Keratinocyte (primary cell): ENCODE measurements at regions not wholly inside any gene's neighbourhood (a gene's known extent, or its start where the extent isn't known, plus 50 kb on each side); places are given as distances from the start of the nearest gene placed in this dataset.

Experiments
- DNase-seq: peaks from one replicate; pipeline ENCODE4 v3.0.0-alpha.2; 2011; ENCODE audit warnings: low read depth, missing footprints, low spot score
- FAIRE-seq: peaks from 2 replicates; lab custom pipeline; 2011; peaks lifted over from hg19 to GRCh38; lab: Jason Lieb, UNC
- H2AFZ ChIP-seq: 2 replicates; pipeline ENCODE4 v1.6.0; 2012; ENCODE audit warnings: low read length, control low read depth, inconsistent platforms; ENCODE audit not compliant: control insufficient read depth
- H3K27ac ChIP-seq: 2 replicates; pipeline ENCODE4 v1.5.1; 2011; ENCODE audit warnings: low read length; ENCODE audit not compliant: control insufficient read depth, insufficient read depth
- H3K27me3 ChIP-seq: 3 replicates; pipeline ENCODE4 v1.6.0; 2011; ENCODE audit warnings: low read length; ENCODE audit not compliant: control insufficient read depth, insufficient read depth; ENCODE audit errors: extremely low read depth
- H3K36me3 ChIP-seq, 2 experiments: 2 replicates in 1 of 2; 3 replicates in 1 of 2; pipeline ENCODE4 v1.5.1; 2011; ENCODE audit warnings: low read length in 2 of 2, mild to moderate bottlenecking in 1 of 2; ENCODE audit not compliant: control insufficient read depth in 2 of 2, insufficient read depth in 2 of 2; ENCODE audit errors: extremely low read depth in 1 of 2
- H3K4me1 ChIP-seq: 3 replicates; pipeline ENCODE4 v1.5.1; 2011; ENCODE audit warnings: low read length; ENCODE audit not compliant: control insufficient read depth, insufficient read depth; ENCODE audit errors: extremely low read depth
- H3K4me2 ChIP-seq: 3 replicates; pipeline ENCODE4 v1.6.0; 2011; ENCODE audit warnings: low read depth, low read length; ENCODE audit not compliant: control insufficient read depth, insufficient read depth; ENCODE audit errors: extremely low read depth
- H3K4me3 ChIP-seq, 3 experiments: fragments of 200-600 bp in 1 of 3; sonication (generic) in 1 of 3; 2 replicates in 2 of 3; 3 replicates in 1 of 3; pipeline ENCODE4 v1.5.1; 2011 to 2016; ENCODE audit warnings: low read length in 3 of 3, mild to moderate bottlenecking in 3 of 3, control low read depth in 2 of 3, inconsistent platforms in 1 of 3, low read depth in 1 of 3, mixed read lengths in 1 of 3, mixed run types in 1 of 3, moderate library complexity in 1 of 3; ENCODE audit not compliant: control insufficient read depth in 2 of 3, insufficient read depth in 2 of 3; ENCODE audit errors: extremely low read depth in 1 of 3
- H3K79me2 ChIP-seq: 2 replicates; pipeline ENCODE4 v1.6.0; 2012; ENCODE audit warnings: low read length; ENCODE audit not compliant: control insufficient read depth, insufficient read depth
- H3K9ac ChIP-seq: 3 replicates; pipeline ENCODE4 v1.6.0; 2011; ENCODE audit warnings: low read length; ENCODE audit not compliant: control insufficient read depth, insufficient read depth; ENCODE audit errors: extremely low read depth
- H3K9me1 ChIP-seq: 3 replicates; pipeline ENCODE4 v1.6.0; 2011; ENCODE audit warnings: low read length; ENCODE audit not compliant: control insufficient read depth, insufficient read depth; ENCODE audit errors: extremely low read depth
- H3K9me3 ChIP-seq: 2 replicates; pipeline ENCODE4 v1.5.1; 2012; ENCODE audit warnings: low read depth, low read length; ENCODE audit not compliant: control insufficient read depth
- H4K20me1 ChIP-seq: 3 replicates; pipeline ENCODE4 v1.6.0; 2011; ENCODE audit warnings: low read length; ENCODE audit not compliant: control insufficient read depth, insufficient read depth; ENCODE audit errors: extremely low read depth
- EZH2 ChIP-seq: IDR thresholded peaks from one replicate; pipeline ENCODE4 v1.6.1; 2012; ENCODE audit warnings: inconsistent platforms, mild to moderate bottlenecking, low read length, moderate library complexity
- dilution Hi-C: fragments of 300-500 bp; cut with MboI; formaldehyde crosslinking; loops from one replicate; pipeline ENCODE4 v1.7.0; 2020; ENCODE audit warnings: low sequenced_read_pairs; ENCODE audit not compliant: extremely low pct_ligation_motif_present
- TF ChIP-seq, protein P1 (sequence below), 3 experiments: IDR thresholded peaks in 1 of 3; conservative IDR thresholded peaks in 1 of 3; optimal IDR thresholded peaks in 1 of 3; 2 replicates in 2 of 3; 3 replicates in 1 of 3; pipeline versions ENCODE3 to v1.5.1; 2011; ENCODE audit warnings: low read length in 3 of 3, mild to moderate bottlenecking in 3 of 3, moderate library complexity in 2 of 3, control low read depth in 1 of 3, inconsistent platforms in 1 of 3; ENCODE audit not compliant: insufficient read depth in 2 of 3; ENCODE audit errors: extremely low read depth in 1 of 3

DNA sequence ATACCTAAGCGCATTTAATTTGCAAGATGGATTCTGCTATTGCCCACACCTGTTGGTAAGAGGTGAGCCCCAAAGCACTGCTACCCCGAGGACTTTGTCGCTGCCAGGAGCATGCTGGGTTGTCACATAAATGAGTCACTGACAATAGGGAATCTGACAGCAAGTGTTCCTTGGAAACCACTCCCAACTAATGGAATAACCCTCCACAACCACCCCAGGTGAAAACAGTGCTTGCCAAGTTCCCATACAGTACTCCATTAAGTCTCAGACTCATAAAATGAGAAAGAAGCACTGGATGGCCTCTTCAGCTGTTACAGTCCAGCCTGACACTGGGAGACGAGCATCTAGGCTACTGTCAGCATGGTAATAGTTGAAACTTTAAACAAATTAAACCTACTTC lies 108.6 kb downstream of the EFNB2 start:
- H3K4me3 ChIP-seq, result no peak overlapping the region
- H3K9me3 ChIP-seq, result no peaks in the 10 kb centered on the region
- no peak for FAIRE-seq
- no peaks in the 10 kb centered on the region for H3K79me2 ChIP-seq
- H3K4me1 ChIP-seq, result no peaks in the 10 kb centered on the region
- no peak overlapping the region for H3K27ac ChIP-seq
- H3K4me2 ChIP-seq, result no peak overlapping the region
- H3K9me1 ChIP-seq, result no peaks in the 10 kb centered on the region
- H3K27me3 ChIP-seq, result no peaks in the 10 kb centered on the region
- dilution Hi-C loops, result no loop called here
- no peaks in the 10 kb centered on the region for H3K36me3 ChIP-seq
- H3K9ac ChIP-seq, result no peak overlapping the region
- no peaks in the 10 kb centered on the region for H4K20me1 ChIP-seq
- no peak for DNase-seq
- TF ChIP-seq EZH2, result no peak
- TF ChIP-seq, protein P1, sequence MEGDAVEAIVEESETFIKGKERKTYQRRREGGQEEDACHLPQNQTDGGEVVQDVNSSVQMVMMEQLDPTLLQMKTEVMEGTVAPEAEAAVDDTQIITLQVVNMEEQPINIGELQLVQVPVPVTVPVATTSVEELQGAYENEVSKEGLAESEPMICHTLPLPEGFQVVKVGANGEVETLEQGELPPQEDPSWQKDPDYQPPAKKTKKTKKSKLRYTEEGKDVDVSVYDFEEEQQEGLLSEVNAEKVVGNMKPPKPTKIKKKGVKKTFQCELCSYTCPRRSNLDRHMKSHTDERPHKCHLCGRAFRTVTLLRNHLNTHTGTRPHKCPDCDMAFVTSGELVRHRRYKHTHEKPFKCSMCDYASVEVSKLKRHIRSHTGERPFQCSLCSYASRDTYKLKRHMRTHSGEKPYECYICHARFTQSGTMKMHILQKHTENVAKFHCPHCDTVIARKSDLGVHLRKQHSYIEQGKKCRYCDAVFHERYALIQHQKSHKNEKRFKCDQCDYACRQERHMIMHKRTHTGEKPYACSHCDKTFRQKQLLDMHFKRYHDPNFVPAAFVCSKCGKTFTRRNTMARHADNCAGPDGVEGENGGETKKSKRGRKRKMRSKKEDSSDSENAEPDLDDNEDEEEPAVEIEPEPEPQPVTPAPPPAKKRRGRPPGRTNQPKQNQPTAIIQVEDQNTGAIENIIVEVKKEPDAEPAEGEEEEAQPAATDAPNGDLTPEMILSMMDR (optimal IDR thresholded peaks at IDR 0.05 in 1 of 3, IDR thresholded peaks at IDR 0.05 in 1 of 3, conservative IDR thresholded peaks at IDR 0.05 in 1 of 3; ENCODE audit: extremely low read depth in 1 of 3, insufficient read depth in 2 of 3, low read length in 3 of 3), result no peak
- no peak overlapping the region for H2AFZ ChIP-seq

- Histone ChIP-seq H3K9me1 (no peaks in the 10 kb centered on the region), H3K4me2 (no peak overlapping the region), H3K79me2 (no peaks in the 10 kb centered on the region), H3K4me3 (no peak overlapping the region), H2AFZ (no peak overlapping the region), H3K27me3 (no peaks in the 10 kb centered on the region), H3K27ac (no peak overlapping the region), H3K9ac (no peak overlapping the region), H4K20me1 (no peaks in the 10 kb centered on the region), H3K4me1 (no peaks in the 10 kb centered on the region), H3K36me3 (no peaks in the 10 kb centered on the region), H3K9me3 (no peaks in the 10 kb centered on the region)
- no peak for DNase-seq
- dilution Hi-C loops, result no loop called here
- FAIRE-seq, result no peak
- TF ChIP-seq EZH2, result no peak
- TF ChIP-seq, protein P1 (optimal IDR thresholded peaks at IDR 0.05 in 1 of 3, IDR thresholded peaks at IDR 0.05 in 1 of 3, conservative IDR thresholded peaks at IDR 0.05 in 1 of 3; ENCODE audit: extremely low read depth in 1 of 3, insufficient read depth in 2 of 3, low read length in 3 of 3), result no peak
Measured at GRCh38 chr13:106425661-106426060, 109.8 kb downstream of the EFNB2 start.
